Peyer's patch (tissue), 4 donors: ENCODE measurements at regions not wholly inside any gene's neighbourhood (a gene's known extent, or its start where the extent isn't known, plus 50 kb on each side); places are given as distances from the start of the nearest gene placed in this dataset.

Source experiments
- DNase-seq, 3 donors: peaks; one replicate each; pipeline ENCODE4 v3.0.0-alpha.2; 2017 to 2019
- H3K27ac ChIP-seq, 4 donors: fragments of 200-600 bp; sonication (generic); one replicate each; pipeline ENCODE4 v1.5.1; 2016 to 2019
- H3K27me3 ChIP-seq, 2 donors: fragments of 200-600 bp; sonication (generic); one replicate each; pipeline ENCODE4 v1.5.1; 2019
- H3K36me3 ChIP-seq, 3 donors: fragments of 200-600 bp; sonication (generic); one replicate each; pipeline ENCODE4 v1.5.1; 2016 to 2019
- H3K4me1 ChIP-seq, 4 donors: fragments of 200-600 bp; sonication (generic); one replicate each; pipeline ENCODE4 v1.5.1; 2016 to 2019
- H3K4me3 ChIP-seq, 4 donors: fragments of 200-600 bp; sonication (generic); 1 replicate in 3 of 4; 2 replicates in 1 of 4; pipeline ENCODE4 v1.5.1; 2016 to 2019; ENCODE audit warnings: mild to moderate bottlenecking in 1 of 4
- H3K9me3 ChIP-seq, 4 donors: fragments of 200-600 bp; sonication (generic); one replicate each; pipeline ENCODE4 v1.5.1; 2016 to 2019; ENCODE audit warnings: mild to moderate bottlenecking in 1 of 4
- CTCF ChIP-seq, 6 experiments: fragments of 450-650 bp in 4 of 6; fragments of 200-600 bp in 2 of 6; sonication (generic) in 1 of 6; IDR thresholded peaks; one replicate each; pipeline ENCODE4 v1.5.1; 2017 to 2019; ENCODE audit warnings: antibody characterized with exemption in 6 of 6, mild to moderate bottlenecking in 3 of 6, moderate library complexity in 1 of 6
- POLR2A ChIP-seq, 2 donors: fragments of 450-650 bp; IDR thresholded peaks; one replicate each; pipeline ENCODE4 v1.5.1; 2017; ENCODE audit warnings: antibody characterized with exemption in 2 of 2, mild to moderate bottlenecking in 2 of 2, moderate library complexity in 2 of 2

DNA sequence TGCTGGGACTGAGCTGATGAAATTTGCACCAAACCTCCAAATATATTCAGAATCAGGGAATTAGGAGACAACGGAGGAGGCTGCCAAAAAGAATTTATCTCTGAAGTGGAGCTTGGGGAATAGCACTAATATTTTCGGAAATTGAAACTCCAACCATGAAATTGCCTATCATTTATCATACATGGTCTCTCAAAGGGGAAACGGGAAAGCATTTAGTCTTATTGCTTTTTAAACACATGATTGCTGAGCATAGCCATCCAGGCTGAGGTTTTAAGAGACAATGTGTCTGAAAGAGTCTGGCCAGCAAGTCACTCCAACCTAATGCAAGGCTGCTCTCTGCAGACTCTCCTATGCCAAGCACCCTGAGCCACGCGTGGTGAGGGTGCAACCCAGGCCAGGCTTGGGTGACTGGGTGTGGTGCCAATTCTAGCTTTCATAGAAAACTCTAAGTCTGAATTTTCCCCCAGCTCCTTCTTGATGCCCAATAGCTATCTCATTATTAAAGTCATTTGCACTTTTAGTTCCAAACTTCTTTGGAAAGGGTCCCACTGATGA lies 200.2 kb downstream of the RPLP1 start:
- Histone ChIP-seq H3K4me3 (no peak overlapping the region), H3K36me3 (no peaks in the 10 kb centered on the region), H3K4me1 (no peaks in the 10 kb centered on the region), H3K27me3 (no peaks in the 10 kb centered on the region), H3K9me3 (no peaks in the 10 kb centered on the region), H3K27ac (no peak overlapping the region)
- no peak for DNase-seq
- TF ChIP-seq CTCF (IDR thresholded peaks at IDR 0.05) (peak in 1 of 6 experiments; percentile 14), POLR2A (IDR thresholded peaks at IDR 0.05) (no peak)

GRCh38 chr15:69653306-69653705 lies 200.7 kb downstream of the RPLP1 start:
- TF ChIP-seq POLR2A (IDR thresholded peaks at IDR 0.05), result no peak
- no peak for TF ChIP-seq CTCF (IDR thresholded peaks at IDR 0.05)
- H3K4me3 ChIP-seq, result no peak overlapping the region
- no peaks in the 10 kb centered on the region for H3K36me3 ChIP-seq
- no peaks in the 10 kb centered on the region for H3K9me3 ChIP-seq
- no peaks in the 10 kb centered on the region for H3K27me3 ChIP-seq
- H3K27ac ChIP-seq, result no peak overlapping the region
- H3K4me1 ChIP-seq, result no peaks in the 10 kb centered on the region
- no peak for DNase-seq

GRCh38 chr15:69653846-69654245 lies 201.2 kb downstream of the RPLP1 start:
- Histone ChIP-seq H3K4me1 (no peaks in the 10 kb centered on the region), H3K9me3 (no peaks in the 10 kb centered on the region), H3K36me3 (no peaks in the 10 kb centered on the region), H3K27me3 (no peaks in the 10 kb centered on the region), H3K27ac (no peak overlapping the region), H3K4me3 (no peak overlapping the region)
- TF ChIP-seq POLR2A (IDR thresholded peaks at IDR 0.05) (no peak), CTCF (IDR thresholded peaks at IDR 0.05) (no peak)
- no peak for DNase-seq

- Histone ChIP-seq H3K27me3 (no peaks in the 10 kb centered on the region), H3K9me3 (no peaks in the 10 kb centered on the region), H3K4me3 (no peak overlapping the region), H3K4me1 (no peaks in the 10 kb centered on the region), H3K27ac (no peak overlapping the region), H3K36me3 (no peaks in the 10 kb centered on the region)
- no peak for DNase-seq
- no peak for TF ChIP-seq POLR2A (IDR thresholded peaks at IDR 0.05)
- no peak for TF ChIP-seq CTCF (IDR thresholded peaks at IDR 0.05)
Measured at GRCh38 chr15:69656271-69657030, 203.8 kb downstream of the RPLP1 start.

DNA sequence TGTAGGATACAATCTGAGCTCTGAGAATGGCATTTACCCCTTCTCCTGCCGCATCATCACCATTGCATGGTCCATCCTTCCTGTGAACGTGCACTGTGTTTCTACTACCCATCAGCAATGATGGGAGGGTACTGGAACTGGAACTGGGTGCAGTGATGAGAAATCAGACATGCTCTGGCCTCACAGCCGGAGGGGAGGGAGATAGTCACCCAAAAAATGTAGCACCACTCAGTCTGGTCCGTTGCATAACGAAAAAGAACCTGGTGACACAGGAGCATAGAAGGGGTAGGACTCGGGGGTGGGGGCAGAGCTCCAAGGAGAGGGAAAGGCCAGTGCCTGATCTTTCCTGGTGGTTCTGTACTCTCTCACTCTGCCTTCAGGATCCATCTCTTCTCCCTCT lies 205.0 kb downstream of the RPLP1 start:
- TF ChIP-seq CTCF (IDR thresholded peaks at IDR 0.05) (no peak), POLR2A (IDR thresholded peaks at IDR 0.05) (no peak)
- Histone ChIP-seq H3K27ac (no peak overlapping the region), H3K36me3 (no peaks in the 10 kb centered on the region), H3K4me3 (no peak overlapping the region), H3K4me1 (no peaks in the 10 kb centered on the region), H3K9me3 (no peaks in the 10 kb centered on the region), H3K27me3 (no peaks in the 10 kb centered on the region)
- no peak for DNase-seq
